OCI-LY1 (cell line): ENCODE measurements at regions not wholly inside any gene's neighbourhood (a gene's known extent, or its start where the extent isn't known, plus 50 kb on each side); places are given as distances from the start of the nearest gene placed in this dataset.

ENCODE experiments used
- EZH2 ChIP-seq: fragments of 200-600 bp; sonication (generic), shearing (Covaris generic); IDR thresholded peaks from 2 replicates; pipeline ENCODE4 v1.8.0; 2017; ENCODE audit warnings: borderline replicate concordance, mixed run types, mild to moderate bottlenecking, antibody characterized with exemption, low read length, moderate library complexity, mixed read lengths
- TF ChIP-seq, protein P1 (sequence below): fragments of 200-600 bp; sonication (generic), shearing (Covaris generic); IDR thresholded peaks from 2 replicates; pipeline ENCODE4 v1.5.1; 2017; ENCODE audit warnings: mild to moderate bottlenecking, antibody characterized with exemption, low read length, moderate library complexity, mixed read lengths

DNA sequence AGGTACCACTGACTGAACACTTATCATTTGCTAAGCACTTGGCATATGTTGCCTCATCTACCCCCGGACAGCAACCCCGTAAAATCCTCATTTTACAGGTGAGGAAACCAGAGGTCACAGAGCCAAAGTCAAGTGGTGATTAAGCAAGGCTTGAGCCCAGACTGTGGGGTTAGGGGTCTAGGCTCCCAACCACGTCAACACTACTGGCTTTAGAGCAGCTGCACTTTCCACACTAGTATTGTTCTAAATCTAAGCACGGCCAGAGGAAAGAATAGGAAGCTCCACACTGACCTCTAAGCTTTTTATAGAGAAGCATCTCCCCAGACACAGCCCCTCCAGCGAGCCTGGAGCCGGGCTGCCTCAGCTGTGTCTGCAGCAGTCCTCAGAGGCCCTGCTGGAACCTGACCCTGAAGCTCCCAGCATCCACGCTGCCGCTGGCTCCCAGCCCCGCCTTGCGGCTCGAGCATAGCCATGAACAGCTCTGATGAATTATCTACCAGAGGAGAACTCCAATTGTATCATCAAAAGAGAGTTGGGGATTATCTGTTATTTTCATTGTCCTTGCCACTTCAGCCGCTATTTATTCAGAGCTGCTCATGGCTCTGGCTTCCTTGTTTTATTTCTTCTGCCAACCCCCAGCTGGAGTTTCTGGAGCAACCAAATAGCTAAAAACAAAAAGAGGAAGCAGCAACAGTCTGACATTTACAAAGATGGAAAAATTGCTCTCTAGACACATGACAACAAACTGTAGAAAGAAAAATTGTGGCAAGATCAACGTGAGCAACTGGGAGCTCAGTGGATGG is 62.2 kb upstream of the RTN4 start:
- TF ChIP-seq, protein P1, sequence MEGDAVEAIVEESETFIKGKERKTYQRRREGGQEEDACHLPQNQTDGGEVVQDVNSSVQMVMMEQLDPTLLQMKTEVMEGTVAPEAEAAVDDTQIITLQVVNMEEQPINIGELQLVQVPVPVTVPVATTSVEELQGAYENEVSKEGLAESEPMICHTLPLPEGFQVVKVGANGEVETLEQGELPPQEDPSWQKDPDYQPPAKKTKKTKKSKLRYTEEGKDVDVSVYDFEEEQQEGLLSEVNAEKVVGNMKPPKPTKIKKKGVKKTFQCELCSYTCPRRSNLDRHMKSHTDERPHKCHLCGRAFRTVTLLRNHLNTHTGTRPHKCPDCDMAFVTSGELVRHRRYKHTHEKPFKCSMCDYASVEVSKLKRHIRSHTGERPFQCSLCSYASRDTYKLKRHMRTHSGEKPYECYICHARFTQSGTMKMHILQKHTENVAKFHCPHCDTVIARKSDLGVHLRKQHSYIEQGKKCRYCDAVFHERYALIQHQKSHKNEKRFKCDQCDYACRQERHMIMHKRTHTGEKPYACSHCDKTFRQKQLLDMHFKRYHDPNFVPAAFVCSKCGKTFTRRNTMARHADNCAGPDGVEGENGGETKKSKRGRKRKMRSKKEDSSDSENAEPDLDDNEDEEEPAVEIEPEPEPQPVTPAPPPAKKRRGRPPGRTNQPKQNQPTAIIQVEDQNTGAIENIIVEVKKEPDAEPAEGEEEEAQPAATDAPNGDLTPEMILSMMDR = no peak
- TF ChIP-seq EZH2 = no peak
